CD14-positive monocyte (primary cell): ENCODE measurements at regions not wholly inside any gene's neighbourhood (a gene's known extent, or its start where the extent isn't known, plus 50 kb on each side); places are given as distances from the start of the nearest gene placed in this dataset.

ENCODE experiments used
- DNase-seq, 3 donors: peaks; one replicate each; pipeline ENCODE4 v3.0.0-alpha.2; 2011 to 2022
- H2AFZ ChIP-seq: 2 replicates; pipeline ENCODE4 v1.6.0; 2012; ENCODE audit warnings: mild to moderate bottlenecking, low read depth, low read length, inconsistent platforms; ENCODE audit not compliant: insufficient read depth, poor library complexity, severe bottlenecking
- H3K27ac ChIP-seq, 2 donors: 1 replicate in 1 of 2; 2 replicates in 1 of 2; pipeline ENCODE4 v1.5.1; 2012 to 2013; ENCODE audit warnings: low read length in 2 of 2, control low read depth in 1 of 2, inconsistent platforms in 1 of 2, low read depth in 1 of 2, mild to moderate bottlenecking in 1 of 2
- H3K27me3 ChIP-seq, 2 donors: one replicate each; pipeline versions ENCODE4 v1.6.0 to v1.6.1; 2011 to 2013; ENCODE audit warnings: low read length in 2 of 2; ENCODE audit not compliant: control insufficient read depth in 2 of 2, insufficient read depth in 2 of 2
- H3K36me3 ChIP-seq, 2 donors: replicated peaks in 1 of 2; 1 replicate in 1 of 2; 2 replicates in 1 of 2; pipeline versions ENCODE4 v1.5.1 to v1.6.1; 2012 to 2013; ENCODE audit warnings: low read length in 2 of 2, control low read depth in 1 of 2, inconsistent platforms in 1 of 2, mild to moderate bottlenecking in 1 of 2; ENCODE audit not compliant: insufficient read depth in 2 of 2, control insufficient read depth in 1 of 2
- H3K4me1 ChIP-seq, 2 donors: 1 replicate in 1 of 2; 2 replicates in 1 of 2; pipeline versions ENCODE4 v1.5.1 to v1.6.1; 2012 to 2013; ENCODE audit warnings: low read length in 2 of 2, control low read depth in 1 of 2, inconsistent platforms in 1 of 2, mild to moderate bottlenecking in 1 of 2, moderate library complexity in 1 of 2; ENCODE audit not compliant: insufficient read depth in 2 of 2, control insufficient read depth in 1 of 2
- H3K4me2 ChIP-seq: replicated peaks from 2 replicates; pipeline ENCODE3; 2012; ENCODE audit warnings: low read length, moderate library complexity, mild to moderate bottlenecking; ENCODE audit not compliant: poor library complexity, severe bottlenecking; ENCODE audit errors: extremely low read depth
- H3K4me3 ChIP-seq, 3 experiments: fragments of 200-600 bp in 1 of 3; sonication (generic) in 1 of 3; replicated peaks in 1 of 3; 1 replicate in 2 of 3; 2 replicates in 1 of 3; pipeline ENCODE4 v1.5.1; 2011 to 2013; ENCODE audit warnings: low read length in 3 of 3, mild to moderate bottlenecking in 3 of 3, control low read depth in 2 of 3, low read depth in 2 of 3, inconsistent platforms in 1 of 3, moderate library complexity in 1 of 3
- H3K79me2 ChIP-seq: 2 replicates; pipeline ENCODE4 v1.6.0; 2012; ENCODE audit warnings: mild to moderate bottlenecking, control low read depth, inconsistent platforms, low read length, moderate library complexity; ENCODE audit not compliant: insufficient read depth
- H3K9ac ChIP-seq: 2 replicates; pipeline ENCODE4 v1.6.0; 2017; ENCODE audit warnings: low read length, mild to moderate bottlenecking; ENCODE audit not compliant: insufficient read depth, poor library complexity, severe bottlenecking
- H3K9me3 ChIP-seq, 2 donors: replicated peaks in 1 of 2; 1 replicate in 1 of 2; 2 replicates in 1 of 2; pipeline versions ENCODE4 v1.5.1 to v1.6.1; 2012 to 2013; ENCODE audit warnings: low read length in 2 of 2, control low read depth in 1 of 2; ENCODE audit not compliant: control insufficient read depth in 1 of 2, insufficient read depth in 1 of 2
- H4K20me1 ChIP-seq: 2 replicates; pipeline ENCODE4 v1.6.0; 2012; ENCODE audit warnings: mild to moderate bottlenecking, low read length, control low read depth, moderate library complexity; ENCODE audit not compliant: insufficient read depth
- H3K27ac Mint-ChIP-seq, 7 donors: one replicate each; pipeline ENCODE4 v1.8.0; 2020; ENCODE audit warnings: mild to moderate bottlenecking in 7 of 7, mixed read lengths in 7 of 7, moderate library complexity in 6 of 7, inconsistent platforms in 2 of 7
- H3K27me3 Mint-ChIP-seq, 3 donors: one replicate each; pipeline ENCODE4 v1.8.0; 2021 to 2022; ENCODE audit warnings: low read depth in 3 of 3, mild to moderate bottlenecking in 3 of 3, mixed read lengths in 3 of 3, moderate library complexity in 3 of 3, inconsistent platforms in 1 of 3
- H3K36me3 Mint-ChIP-seq, 2 donors: one replicate each; pipeline ENCODE4 v1.8.0; 2020; ENCODE audit warnings: mixed read lengths in 2 of 2, inconsistent platforms in 1 of 2, mild to moderate bottlenecking in 1 of 2
- H3K4me1 Mint-ChIP-seq: one replicate; pipeline ENCODE4 v1.8.0; 2020; ENCODE audit warnings: mild to moderate bottlenecking, mixed read lengths
- H3K4me3 Mint-ChIP-seq, 2 donors: one replicate each; pipeline ENCODE4 v1.8.0; 2020; ENCODE audit warnings: mild to moderate bottlenecking in 2 of 2, mixed read lengths in 2 of 2, moderate library complexity in 1 of 2
- H3K9me3 Mint-ChIP-seq, 7 donors: one replicate each; pipeline ENCODE4 v1.8.0; 2020 to 2022; ENCODE audit warnings: mixed read lengths in 7 of 7, mild to moderate bottlenecking in 6 of 7, moderate library complexity in 6 of 7, inconsistent platforms in 2 of 7
- CTCF ChIP-seq: fragments of 200-600 bp; IDR thresholded peaks from one replicate; pipeline ENCODE4 v1.8.0; 2022; ENCODE audit warnings: antibody characterized with exemption, mild to moderate bottlenecking
- WGBS: methylation state at CpG from one replicate; pipeline ENCODE4 v1.1.5; 2013; ENCODE audit warnings: missing lambda C conversion rate; ENCODE audit not compliant: insufficient coverage; 5-methylcytosine and 5-hydroxymethylcytosine counted together
- intact Hi-C, 2 donors: fragments of 100-400 bp; cut with micrococcal nuclease; formaldehyde crosslinking; loops; one replicate each; pipeline versions ENCODE4 v1.15.0 to v1.15.1; 2023

GRCh38 chr9:115635680-115636383 is 517.8 kb upstream of the PAPPA start:
- H3K36me3 Mint-ChIP-seq: no peaks in the 10 kb centered on the region
- H3K4me1 Mint-ChIP-seq: no peaks in the 10 kb centered on the region
- peaks cover 0 to 5% (median 0%) of the 10 kb centered on the region in 7 donors for H3K9me3 Mint-ChIP-seq
- no peak overlapping the region for H3K27ac ChIP-seq
- H3K27me3 Mint-ChIP-seq: no peaks in the 10 kb centered on the region
- no peaks in the 10 kb centered on the region for H3K9me3 ChIP-seq
- WGBS: 100% methylated on average over 1 of the region's 1 CpG
- H3K36me3 ChIP-seq: no peaks in the 10 kb centered on the region
- H3K4me2 ChIP-seq: no peak overlapping the region
- H3K4me3 ChIP-seq: no peak overlapping the region
- H2AFZ ChIP-seq: no peak overlapping the region
- no peak overlapping the region for H3K9ac ChIP-seq
- H3K27ac Mint-ChIP-seq: no peak overlapping the region
- DNase-seq: no peak
- intact Hi-C loops: no loop called here
- no peaks in the 10 kb centered on the region for H3K79me2 ChIP-seq
- no peak for TF ChIP-seq CTCF
- no peak overlapping the region for H3K4me3 Mint-ChIP-seq
- no peaks in the 10 kb centered on the region for H3K4me1 ChIP-seq
- H4K20me1 ChIP-seq: no peaks in the 10 kb centered on the region
- no peaks in the 10 kb centered on the region for H3K27me3 ChIP-seq

- no peaks in the 10 kb centered on the region for H3K79me2 ChIP-seq
- Mint-ChIP-seq H3K36me3 (no peaks in the 10 kb centered on the region), H3K4me1 (no peaks in the 10 kb centered on the region), H3K4me3 (no peak overlapping the region), H3K9me3 (peaks cover 0 to 5% (median 0%) of the 10 kb centered on the region in 7 donors), H3K27ac (no peak overlapping the region), H3K27me3 (no peaks in the 10 kb centered on the region)
- no peaks in the 10 kb centered on the region for H3K4me1 ChIP-seq
- no peak overlapping the region for H3K4me3 ChIP-seq
- WGBS: 70% methylated on average over 3 of the region's 4 CpGs
- H3K9me3 ChIP-seq: no peaks in the 10 kb centered on the region
- H3K36me3 ChIP-seq: no peaks in the 10 kb centered on the region
- no peak for TF ChIP-seq CTCF
- intact Hi-C loops: no loop called here
- H2AFZ ChIP-seq: no peak overlapping the region
- no peak overlapping the region for H3K27ac ChIP-seq
- no peak overlapping the region for H3K9ac ChIP-seq
- H3K27me3 ChIP-seq: no peaks in the 10 kb centered on the region
- H4K20me1 ChIP-seq: no peaks in the 10 kb centered on the region
- DNase-seq: no peak
- H3K4me2 ChIP-seq: no peak overlapping the region
Observed at GRCh38 chr9:115636596-115636995, 517.0 kb upstream of the PAPPA start.
